GM21717 (cell line): ENCODE measurements at regions not wholly inside any gene's neighbourhood (a gene's known extent, or its start where the extent isn't known, plus 50 kb on each side); places are given as distances from the start of the nearest gene placed in this dataset.
"Not testable (repeated sequence)": the region's sequence is repeated elsewhere in the genome, so short reads cannot be mapped to it uniquely, and the experiment has no call there.

ENCODE experiments used
- ATAC-seq: cut with Tn5 transposase; IDR thresholded peaks from one replicate; pipeline ENCODE4 v1.9.1; 2021; ENCODE audit warnings: mild to moderate bottlenecking, moderate library complexity; ENCODE audit not compliant: unreplicated experiment

DNA sequence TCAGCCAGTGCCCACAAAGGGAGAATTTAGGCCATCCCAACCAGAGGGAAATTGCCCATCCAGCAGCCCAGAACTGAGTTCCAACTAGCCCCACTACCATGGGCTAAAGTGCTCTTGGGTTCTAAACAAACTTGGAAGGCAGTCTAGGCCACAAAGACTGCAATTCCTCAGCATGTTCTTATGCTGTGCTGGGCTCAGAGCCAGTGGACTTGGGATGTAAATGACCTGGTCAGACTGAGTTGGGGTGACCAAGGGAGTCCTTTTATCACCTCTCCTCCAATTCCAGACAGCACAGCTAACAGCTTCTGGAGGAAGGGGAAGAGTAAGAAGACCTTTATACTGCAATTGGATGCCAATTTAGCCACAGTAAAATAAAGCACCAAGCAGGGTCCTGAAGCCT is 607.2 kb upstream of the KCND2 start:
- ATAC-seq = no peak

DNA sequence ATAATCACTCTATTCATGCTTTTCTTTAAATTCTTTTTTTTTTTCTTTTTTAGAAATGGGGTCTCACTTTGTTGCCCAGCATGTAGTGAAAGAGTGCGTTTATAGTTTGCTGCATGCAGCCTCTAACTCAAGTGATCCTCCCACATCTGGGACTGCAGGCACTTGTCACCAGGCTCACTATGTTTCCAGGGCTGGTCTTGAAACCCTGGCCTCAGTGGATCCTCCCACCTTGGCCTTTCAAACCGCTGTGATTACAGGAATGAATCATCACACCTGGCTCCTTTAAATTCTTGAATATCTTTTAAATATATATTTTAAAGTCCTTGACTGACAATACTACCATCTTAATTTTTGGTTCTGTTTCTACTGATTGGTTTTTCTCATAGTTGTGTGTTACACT is 591.6 kb upstream of the KCND2 start:
- ATAC-seq = no peak

DNA sequence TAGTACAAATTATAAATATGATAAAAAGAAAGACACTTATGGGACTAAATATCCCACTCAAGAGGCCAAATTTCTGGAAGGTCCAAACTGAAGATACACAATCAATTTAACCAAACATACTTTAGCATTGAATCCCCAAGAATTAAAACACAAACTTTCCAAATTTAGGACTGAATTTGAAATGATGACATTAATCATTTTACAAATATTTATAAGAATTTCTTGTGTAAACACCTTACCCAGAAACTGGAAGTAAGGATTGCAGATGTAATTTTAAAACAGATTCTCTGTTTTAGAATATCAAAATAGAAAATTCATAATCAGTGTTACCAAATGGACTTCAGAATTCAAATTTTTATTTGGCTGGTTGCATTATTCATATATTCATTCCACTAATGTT is 588.2 kb upstream of the KCND2 start:
- ATAC-seq = no peak

DNA sequence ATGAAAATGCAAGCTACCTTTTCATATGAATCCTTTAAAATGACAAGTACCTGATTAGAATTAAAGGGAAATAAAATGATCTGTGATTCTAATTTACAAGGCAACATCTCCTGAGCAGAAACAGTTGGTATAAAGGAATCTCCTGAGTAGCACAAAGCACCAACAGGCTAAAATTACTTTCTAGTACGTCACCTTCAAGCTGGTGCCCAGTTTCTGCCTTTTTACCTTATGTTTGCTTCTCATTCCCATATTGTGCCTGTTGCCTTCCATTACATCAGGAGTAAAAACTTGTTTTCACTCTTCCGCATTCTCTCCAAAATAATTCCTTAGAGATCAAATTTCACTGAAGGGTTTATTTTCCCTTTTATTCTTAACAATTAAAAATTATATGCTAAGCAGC is 587.1 kb upstream of the KCND2 start:
- ATAC-seq = no peak

DNA sequence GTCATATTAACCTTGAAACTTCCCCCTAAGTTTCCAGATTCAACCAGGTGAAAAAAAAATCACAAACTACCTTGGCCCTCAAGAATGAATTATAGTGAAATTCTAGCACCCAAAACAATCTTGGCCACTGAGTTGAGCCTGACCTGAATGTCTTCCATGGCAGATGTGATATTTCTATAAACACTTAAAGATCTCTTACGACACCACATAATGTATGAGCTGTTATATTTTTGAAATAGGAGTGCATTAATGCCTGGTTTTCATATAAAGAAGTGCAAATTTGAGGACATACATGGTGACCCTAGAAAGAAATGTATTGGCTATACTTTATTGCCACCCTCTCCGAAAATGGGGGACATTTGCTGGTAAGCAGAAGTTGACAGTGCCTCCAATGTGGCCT is 584.1 kb upstream of the KCND2 start:
- ATAC-seq = no peak

DNA sequence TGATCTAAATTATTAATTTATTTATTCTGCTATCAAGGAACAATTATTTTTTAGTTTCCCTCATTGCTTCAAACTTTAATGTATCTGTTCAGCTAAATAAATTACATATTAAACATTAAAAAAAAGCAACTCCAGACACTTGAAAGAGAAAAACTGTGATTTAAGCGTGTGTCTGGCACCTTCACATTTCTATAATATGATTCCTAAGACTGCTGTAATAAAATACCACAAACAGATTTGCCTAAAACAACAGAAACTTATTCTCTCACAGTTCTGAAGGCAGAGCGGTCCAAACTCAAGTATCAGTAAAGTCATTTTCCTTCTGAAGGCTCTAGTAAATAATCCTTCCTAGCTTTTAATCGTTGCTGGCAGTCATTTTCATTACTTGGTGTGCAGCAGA is 580.4 kb upstream of the KCND2 start:
- no peak for ATAC-seq

DNA sequence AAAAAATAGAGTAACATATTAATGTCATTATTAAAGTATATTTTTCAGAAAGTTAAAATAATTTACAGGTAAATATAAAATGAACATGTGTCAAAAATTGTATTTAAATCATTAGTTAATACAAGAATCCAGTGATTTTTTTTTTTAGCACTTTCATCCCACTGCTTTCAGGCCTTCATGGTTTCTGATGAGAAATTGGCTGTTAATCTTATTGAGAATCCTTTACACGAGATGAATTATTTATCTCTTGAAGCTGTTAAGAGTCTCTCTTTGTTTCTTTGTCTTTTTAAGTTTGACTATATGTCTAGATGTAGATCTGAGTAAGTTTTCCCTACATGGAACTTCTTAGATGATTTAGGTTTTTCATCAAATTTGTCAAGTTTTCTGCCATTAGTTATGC is 578.5 kb upstream of the KCND2 start:
- no peak for ATAC-seq

DNA sequence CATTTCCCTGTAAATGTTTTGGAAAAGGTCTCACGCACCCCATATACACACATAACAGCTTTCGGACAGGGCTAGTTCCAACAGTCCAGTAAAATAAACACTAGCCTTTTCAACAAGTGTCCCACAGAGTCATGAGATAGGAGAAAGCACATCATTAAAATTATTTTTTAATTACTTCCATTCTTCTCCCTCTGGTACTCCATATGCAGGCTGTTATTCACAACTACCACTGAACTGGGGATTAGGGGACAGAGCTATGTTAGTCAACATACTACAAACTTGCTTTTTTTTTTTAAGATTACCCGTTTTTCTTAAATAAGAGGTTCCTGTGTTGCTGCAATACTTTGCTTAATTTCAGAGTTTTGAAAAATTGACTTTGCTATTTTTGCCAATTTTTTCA is 576.6 kb upstream of the KCND2 start:
- no peak for ATAC-seq

DNA sequence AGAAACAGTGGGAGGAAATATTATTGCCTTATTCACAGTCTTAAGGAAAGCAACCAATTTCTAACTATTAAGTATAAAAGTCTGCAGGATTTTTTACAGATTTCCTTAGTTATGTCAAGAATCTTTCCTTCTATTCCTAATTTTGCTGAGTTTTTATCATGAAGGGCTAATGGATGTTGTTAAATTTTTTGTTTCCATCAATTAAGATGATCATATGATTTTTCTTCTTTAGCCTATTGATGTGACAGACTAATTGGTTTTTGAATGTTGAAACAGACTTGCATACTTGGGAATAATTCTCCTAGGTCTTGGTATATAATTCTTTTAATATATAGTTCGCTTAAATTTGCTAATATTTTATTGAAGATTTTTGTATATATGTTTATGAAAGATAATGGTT is 569.1 kb upstream of the KCND2 start:
- ATAC-seq = no peak

DNA sequence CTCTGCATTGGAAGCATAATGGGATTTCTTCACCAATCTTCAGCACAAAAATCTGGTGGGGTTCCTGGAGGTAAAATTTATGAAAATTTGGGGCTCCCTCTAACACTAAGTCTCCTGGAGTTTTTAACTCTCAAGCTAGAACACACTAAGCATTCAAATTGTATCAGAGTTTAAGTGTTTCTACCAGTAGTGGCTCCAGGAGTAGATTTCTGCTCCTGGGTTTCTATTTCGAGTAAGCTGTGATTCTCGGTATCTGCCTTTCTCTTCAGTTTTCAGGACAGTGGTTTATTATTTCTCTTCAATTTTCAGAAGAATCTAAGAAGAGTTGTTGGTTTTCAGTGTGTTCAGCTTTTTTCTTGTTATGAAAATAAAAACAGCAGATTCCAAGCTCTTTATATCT is 566.4 kb upstream of the KCND2 start:
- ATAC-seq = no peak

DNA sequence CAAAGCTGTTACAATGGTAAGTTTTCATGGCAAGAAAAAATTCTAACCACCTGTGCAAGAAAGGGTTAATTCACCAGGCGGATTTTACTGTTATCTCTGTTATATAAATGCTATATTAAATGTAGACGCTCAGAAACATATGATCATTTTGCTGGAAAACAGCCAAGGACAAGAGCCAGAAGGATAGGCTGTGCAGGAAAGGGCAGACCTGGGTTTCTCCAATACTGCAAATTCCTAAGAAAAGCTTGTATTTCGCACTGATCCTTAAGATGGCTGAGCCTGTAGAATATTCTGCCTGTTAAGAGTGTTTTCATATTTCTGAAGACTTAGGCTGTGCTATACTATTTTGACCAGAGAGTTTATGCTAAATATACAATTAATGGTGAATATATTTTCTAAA is 564.1 kb upstream of the KCND2 start:
- ATAC-seq = no peak

DNA sequence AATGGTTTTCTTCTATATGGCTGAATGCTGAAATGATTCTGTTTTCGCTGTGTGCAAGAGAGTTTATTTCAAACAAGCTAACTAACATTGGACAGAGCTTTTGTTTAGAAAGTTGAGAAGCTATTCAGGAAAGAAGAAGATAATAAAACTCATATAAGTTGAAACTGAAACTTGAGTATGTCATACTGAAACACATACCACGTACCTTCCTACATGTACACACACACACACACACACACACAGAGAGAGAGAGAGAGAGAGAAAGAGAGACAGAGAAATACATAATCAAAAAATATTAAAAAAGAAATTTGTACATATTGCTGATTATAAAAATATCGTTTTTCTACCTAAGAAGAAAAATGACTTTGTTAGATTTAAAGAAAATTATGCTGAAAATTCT is 561.9 kb upstream of the KCND2 start:
- ATAC-seq = peak; percentile 74

DNA sequence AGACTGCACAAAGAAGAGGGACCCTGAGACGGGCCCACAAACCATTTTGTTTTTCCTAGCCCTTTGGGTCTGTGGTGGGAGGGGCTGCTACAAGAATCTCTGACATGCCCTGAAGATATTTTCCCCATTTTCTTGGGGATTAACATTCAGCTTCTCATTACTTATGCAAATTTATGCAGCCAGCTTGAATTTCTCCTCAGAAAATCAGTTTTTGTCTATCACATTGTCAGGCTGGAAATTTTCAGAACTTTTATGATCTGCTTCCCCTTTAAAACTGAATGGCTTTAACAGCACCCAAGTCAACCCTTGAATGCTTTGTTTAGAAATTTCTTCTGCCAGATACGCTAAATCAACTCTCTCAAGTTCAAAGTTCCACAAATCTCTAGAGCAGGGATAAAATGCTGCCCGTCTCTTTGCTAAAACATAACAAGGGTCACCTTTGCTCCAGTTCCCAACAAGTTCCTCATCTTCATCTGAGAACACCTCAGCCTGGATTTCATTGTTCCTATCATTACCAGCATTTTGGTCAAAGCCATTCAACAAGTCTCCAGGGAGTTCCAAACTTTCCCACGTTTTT is 560.0 kb upstream of the KCND2 start:
- ATAC-seq = no peak

DNA sequence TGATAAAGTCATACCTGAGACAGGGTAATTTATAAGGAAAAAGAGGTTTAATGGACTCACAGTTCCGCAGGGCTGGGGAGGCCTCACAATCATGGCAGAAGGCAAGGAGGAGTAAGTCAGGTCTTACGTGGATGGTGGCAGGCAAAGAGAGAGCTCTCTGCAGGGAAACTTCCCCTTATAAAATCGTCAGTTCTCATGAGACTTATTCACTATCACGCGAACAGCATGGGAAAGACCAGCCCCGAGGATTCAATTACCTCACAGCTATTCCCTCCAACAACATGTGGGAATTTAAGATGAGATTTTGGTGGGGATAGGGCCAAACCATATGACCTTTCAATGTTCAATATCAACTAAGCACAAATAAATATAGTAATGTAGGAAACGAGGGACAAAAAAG is 559.4 kb upstream of the KCND2 start:
- ATAC-seq = no peak

DNA sequence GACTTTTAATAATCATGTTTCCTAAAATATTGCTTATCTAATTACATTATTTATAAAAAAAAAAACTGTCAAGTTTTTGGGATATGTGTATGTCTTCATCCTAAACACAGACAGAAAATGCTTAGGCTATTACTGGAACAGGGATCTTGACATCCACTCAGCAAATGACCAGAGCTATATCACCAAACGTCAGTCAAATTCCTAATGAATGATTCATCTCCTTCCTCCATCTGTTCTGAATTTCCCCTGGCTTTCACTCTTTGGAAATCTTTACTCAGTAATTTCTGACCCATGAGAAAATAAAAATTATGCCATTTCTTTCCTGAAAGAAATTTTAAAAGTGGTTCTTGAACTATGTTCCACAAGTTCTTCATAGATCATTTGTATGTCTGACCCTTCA is 552.4 kb upstream of the KCND2 start:
- no peak for ATAC-seq

DNA sequence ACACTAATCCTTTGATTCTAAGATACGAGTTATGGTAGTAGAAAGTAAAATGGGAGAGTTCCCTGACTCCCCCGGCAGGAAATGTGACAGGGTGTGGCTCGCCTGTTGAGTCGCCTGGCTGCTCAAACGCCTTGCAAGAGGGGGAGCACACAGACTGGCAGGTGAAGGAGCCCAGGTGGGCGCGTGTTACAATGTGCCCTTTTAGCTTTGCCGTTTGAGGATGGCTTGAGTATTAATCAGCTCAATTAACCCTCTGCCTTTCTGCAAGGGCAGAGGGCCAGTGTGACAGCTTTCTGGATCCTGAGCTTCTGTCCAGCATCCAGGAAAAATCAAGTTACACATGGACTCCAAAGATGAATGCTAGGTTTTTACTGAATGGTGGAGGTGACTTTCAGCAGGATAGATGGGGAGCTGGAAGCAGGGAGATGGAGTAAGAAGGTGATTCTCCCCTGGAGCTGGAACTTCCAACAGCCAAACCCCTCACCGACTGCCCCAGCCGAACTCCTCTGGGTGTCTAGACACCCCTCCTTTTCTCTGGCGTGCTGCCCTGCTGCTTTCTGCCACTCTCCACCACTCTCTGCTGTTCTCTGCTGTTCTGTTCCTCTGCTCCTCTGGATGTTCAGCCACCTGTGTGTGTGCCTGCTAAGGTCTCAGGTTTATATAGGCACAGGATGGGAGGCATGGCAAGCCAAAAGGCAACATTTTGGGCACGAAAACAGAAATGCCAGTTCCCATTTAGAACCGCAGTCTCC is 548.8 kb upstream of the KCND2 start:
- ATAC-seq = no peak

DNA sequence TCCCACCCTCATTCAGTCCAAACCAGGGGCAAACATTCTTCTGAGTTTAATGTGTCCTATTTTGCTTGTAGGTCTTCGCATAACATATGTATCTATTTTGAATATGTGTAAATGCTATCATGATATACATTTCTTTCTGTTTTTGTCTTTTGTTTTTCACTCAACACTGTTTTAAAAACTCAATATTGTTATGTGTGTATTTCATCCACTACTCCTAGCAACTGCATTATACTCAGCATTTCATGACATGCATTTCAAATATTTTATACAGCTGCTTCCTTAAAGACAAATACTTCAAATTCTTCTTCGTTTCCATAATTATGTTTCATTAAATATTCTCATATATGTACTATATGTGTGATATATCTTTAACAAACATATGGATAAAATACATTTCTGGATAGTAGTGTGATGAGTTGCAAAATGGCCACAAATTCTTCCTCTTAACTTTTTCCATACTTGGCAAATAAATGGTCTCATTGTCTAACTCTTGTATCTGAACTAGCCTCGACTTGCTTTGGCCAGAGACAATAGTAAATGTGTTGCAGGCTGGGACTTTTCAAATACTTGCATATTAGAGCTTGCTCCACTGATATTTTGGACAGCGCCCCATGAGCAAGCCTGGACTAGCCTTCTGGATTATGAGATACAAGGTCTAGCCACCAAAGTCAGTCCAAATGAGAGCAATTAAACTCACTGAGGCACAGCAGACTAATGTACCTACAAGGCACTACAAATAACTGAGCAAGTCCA is 539.7 kb upstream of the KCND2 start:
- no peak for ATAC-seq

DNA sequence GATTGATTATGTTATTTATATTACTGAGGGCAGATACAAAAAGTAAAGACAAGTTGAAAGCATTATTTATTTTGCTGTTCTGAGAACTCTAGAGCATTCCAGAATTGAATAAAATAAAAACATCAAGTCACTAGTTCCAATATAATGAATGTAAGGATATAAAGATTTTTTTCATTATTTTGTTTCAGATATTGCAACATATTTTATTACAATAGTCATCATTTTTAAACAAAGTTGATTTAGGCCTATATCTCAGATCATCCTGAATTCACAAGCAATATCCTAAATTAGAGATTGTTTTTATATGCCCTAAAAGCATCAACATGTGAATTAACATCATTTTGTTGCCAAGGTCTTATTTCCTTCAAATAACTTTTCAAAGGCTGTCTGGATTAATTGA is 535.6 kb upstream of the KCND2 start:
- ATAC-seq = no peak

DNA sequence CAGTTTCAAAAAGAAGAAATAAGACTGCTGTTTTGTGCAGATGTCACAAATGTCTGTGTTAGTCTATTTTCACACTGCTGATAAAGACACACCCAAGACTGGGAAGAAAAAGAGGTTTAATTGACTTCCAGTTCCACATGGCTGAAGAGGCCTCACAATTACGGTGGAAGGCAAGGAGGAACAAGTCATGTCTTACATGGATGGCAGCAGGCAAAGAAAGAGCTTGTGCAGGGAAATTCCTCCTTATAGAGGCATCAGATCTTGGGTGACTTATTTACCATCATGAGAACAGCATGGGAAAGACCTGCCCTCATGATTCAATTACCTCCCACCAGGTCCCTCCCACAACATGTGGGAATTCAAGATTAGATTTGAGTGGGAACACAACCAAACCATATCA is 527.7 kb upstream of the KCND2 start:
- not testable (repeated sequence) for ATAC-seq

DNA sequence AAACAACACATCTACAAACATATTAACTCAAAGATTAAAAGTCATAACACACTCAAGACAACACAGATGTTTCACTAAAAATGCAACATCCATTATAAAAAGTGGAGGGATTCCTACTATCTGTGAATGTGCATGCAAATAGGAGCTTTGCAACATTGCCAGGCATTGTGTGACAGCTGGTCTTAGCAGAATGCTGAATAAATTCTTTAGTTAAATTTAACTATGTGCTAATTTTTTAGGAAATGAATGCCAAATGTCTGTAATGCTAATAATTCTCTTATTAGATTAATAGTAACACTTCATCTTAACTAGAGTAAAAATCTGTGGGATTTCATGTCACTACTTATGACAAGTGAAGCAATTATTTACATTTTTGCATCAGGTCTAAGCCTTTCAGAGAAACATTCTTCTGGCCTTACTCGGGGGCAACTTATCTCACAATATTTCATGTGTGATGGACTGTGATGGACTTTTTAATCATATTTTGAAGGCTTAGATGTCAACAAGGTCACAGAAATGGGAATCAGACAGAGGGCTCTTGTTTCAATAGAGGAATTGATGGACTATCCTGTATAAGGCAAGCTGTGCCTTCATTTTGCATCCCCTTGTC is 524.6 kb upstream of the KCND2 start:
- ATAC-seq = no peak

DNA sequence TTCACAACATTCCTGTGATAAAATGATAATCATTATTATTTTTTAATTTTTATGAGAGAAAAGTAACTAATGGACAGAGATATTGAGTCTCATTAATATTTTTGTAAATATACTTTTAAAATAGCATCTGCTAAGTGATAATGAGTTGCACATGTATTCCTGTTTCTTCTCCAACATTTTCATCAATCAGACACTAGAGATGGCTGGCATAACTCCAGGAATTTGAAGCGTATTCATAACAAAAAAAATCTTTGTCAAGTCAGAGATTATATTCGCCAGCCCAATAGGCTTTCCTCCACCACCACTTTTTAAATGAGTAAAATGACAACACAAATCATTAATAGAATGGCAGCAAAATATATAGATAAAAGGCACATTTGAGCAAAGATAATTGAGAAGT is 524.0 kb upstream of the KCND2 start:
- ATAC-seq = no peak

DNA sequence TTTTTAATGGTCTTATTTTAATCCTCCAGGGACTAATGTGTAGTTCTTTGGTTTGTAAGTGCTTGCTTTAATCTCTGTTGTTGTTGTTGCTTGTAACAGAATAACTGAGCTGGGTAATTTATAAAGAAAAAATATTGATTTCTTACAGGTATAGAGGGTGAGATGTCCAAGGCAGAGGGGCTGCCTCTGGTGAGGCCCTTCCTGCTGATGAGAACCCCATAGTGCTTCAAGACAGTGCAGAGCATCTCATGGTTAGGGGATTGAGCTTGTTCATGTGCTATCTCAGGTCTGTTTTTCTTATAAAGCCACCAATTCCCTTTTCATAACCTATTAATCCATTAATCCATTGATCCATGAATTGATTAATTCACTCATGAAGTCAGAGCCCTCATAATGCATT is 516.3 kb upstream of the KCND2 start:
- no peak for ATAC-seq
